ENCODE measurements at regions not wholly inside any gene's neighbourhood (a gene's known extent, or its start where the extent isn't known, plus 50 kb on each side); places are given as distances from the start of the nearest gene placed in this dataset.

DNA sequence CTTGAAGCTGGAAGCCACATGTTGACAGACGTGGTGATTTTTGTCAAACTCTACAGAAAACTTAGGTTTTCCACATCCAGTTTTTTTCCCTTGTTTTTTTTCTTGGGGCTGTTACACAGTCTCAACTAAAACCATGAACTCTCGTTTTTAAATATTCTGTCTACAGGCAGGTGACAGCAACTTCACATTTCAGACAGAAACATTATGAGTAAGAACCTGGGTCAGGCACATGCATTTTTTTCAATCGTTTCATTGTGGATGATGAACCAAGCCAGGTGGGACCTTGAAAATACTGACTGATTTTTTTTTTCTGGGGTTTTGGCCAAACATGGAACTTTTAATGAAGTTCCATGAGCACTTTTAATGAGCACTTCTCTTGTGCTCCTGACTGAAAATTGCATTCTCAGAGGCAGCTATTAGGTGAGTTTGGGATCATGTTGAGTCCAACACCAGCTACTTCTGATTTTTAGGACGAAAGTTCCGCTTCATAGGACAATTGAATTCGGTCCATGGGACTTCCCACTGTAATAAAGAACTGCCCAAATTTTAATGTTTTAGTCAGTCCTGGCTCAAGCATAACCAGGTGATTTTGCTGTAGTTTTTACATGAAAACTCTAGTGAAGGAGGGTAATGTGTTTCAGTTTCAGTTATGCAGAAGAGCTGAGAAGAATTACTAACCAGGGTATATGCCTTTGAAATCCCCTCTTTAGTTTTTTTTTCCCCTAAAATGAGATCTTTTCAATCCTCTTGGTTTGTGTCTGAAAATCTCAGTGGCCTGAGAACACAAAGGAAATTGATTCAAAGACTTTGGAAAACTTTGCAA lies 93.2 kb upstream of the ADAMTS16 start:
- no peak for DNase-seq (ENCODE audit: low read depth in 3 of 3)

DNA sequence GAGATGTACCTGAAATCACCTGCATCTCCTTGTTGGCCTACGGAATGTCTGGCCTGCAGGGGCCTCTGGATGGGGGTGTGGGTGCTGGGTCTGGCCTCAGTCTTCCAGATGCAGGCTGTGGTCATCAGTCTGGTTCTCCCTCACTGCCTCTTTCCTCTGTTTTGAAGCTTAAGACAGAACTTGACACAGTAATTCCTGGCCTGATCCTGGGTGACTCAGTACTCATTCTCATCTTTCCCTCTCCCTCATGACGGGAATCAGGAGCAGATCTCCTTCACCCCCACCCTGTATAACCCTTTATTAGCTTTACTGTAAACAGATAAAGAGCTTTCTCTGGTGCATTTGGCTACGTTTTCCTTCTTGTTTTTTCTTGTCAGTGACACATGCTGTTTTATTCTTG lies 89.3 kb upstream of the ADAMTS16 start:
- no peak for DNase-seq (ENCODE audit: low read depth in 3 of 3)

DNA sequence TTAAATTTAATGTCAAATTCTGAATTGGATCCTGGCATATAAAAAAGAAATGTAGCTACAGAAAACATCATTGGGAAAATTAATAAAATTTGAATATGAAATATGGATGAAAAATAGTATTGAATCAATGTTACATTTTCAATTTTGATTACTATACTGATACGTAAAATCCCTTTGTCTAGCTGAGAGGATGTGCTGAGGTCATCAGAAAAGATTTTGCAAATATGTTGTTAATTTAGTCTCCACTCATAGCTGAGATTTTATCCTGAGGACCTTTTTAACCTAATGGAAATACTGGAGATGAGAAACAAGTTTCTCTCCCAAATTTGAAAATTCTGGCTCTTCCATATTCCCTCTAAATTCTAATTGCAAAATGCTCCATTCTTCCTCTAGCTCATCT lies 84.4 kb upstream of the ADAMTS16 start:
- DNase-seq (ENCODE audit: low read depth in 3 of 3) = no peak

DNA sequence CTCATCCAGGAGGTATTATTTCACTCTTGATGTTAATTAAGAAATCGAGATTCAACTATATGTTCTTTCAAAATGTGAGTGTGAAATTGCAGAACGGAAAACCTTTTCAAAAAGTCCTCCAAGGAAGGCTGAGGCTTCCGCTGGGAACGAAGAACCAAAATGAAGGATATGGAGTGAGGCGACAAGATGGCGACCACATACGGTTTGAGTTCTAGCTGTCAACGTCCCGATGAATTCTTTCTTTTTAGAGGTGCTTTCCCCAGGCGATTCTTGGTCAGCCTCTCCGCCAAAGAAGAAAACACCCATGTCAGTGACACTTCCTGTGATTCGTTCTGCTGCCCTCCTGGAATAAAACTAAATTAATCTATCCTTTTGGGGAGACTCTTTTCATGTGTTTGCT lies 78.3 kb upstream of the ADAMTS16 start:
- no peak for DNase-seq (ENCODE audit: low read depth in 3 of 3)

DNA sequence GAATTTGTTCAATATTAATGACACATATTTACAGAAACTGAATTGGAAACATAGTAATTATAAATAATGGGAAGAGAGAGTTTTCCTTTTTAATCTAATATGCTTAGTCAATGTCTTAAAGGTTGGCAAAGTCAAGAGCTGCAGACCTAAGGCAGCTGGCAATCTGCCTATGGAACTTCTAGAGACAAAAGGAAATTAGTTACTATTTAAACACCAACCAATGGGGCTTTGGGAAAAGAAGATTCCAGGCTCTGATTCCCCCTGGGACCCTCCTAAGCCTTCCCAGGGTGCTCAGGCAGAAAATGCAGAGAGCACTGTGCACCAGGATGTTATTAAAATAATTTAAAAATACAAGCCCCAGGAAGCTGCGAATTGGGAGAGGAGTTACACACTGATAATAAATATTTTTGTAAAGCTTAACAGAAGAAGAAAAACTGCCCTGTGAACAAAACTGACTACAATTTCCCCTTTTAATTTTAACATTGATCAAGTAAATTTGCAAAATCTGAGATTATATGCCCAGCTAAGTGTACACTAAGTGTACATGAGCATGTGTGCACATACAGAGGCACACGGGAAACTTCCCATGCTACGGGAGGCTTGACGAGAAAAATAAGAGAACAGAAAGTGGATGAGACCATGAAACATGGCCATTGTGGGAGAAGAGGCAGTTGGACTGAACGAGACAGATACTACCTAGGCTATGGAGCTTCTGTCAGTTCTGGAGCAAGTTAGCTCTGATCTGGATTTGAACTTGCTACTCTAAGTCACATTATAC lies 77.4 kb upstream of the ADAMTS16 start:
- DNase-seq (ENCODE audit: low read depth in 3 of 3) = no peak

DNA sequence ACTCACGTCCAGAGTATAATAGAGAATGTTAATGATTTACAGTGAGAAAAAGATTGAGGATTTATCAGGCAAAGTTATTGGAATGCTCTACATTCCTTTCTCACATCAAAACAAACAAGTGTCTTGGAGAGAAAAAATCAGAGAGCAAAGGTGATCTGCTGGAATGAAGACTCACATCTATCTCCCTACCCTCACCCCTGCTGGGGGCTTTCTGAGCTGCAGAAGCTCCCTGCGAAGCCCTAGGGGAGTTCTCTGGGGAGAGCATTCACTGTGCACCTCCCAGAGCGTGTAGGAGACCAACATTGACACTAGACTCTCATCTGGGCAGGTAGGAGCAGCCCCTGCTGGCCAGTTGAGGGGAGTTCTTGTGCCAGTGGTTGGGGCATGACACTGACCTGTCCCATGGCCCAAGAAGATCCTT lies 76.6 kb upstream of the ADAMTS16 start:
- no peak for DNase-seq (ENCODE audit: low read depth in 3 of 3)

DNA sequence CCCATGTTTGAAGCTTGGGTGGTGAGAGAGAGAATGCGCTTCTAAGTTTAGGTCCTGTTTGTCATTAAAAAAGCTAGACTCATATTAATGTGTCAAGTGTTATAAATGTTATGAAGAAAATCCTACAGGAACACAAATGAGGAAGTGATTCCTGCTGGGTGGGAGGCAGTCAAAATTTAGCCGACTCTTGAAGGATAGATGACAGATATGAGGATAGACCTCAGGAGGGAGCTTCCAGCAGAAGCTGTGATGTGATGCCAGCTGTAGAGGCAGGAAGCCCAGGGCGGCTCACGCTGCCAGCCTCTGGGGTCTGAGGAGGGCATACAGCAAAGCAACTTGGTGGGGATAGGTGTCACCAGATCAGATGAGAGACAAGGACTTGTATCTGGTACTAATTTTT lies 74.7 kb upstream of the ADAMTS16 start:
- DNase-seq (ENCODE audit: low read depth in 3 of 3) = no peak

DNA sequence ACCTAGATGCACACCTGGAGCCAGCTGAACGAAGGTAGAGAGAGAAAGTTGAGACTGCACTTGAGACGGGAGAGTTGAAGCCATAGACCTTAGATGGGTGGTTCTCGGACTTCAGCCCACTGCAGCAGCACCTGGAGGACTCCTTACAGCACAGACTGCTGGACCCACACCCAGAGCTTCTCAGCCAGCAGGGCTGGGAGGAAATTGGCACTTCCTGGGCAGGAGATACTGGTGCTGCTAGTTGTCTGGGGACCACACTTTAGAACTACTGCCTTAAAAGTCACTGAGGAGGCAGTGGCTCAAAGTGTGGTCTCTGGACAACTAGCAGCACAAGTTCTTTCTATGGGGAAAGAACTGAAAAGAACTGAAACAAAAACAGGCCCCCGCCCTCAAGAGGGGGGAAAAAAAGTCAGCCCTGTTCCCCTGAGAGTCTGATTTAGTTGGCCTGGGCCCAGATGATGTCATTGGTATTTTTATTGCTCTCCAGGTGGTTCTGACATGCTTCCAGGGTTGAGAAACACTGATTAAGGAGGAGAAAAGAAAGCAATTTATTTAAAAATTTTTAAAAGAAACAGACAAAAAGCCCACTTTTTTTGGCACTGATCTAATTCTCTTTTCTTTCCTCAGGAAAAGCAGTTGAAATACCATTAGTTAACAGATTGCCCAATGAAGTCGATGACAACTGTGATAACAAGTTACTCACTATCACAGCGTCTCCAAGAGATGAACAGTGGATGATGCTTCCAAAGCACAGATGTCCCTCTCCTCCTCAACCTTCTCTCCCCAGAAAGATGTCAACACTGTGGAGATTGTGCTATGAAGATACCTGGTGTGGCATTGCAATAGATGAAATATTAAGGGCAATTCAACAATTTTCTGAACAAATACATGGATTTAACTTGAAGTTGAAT lies 73.6 kb upstream of the ADAMTS16 start:
- DNase-seq (ENCODE audit: low read depth in 3 of 3) = no peak

DNA sequence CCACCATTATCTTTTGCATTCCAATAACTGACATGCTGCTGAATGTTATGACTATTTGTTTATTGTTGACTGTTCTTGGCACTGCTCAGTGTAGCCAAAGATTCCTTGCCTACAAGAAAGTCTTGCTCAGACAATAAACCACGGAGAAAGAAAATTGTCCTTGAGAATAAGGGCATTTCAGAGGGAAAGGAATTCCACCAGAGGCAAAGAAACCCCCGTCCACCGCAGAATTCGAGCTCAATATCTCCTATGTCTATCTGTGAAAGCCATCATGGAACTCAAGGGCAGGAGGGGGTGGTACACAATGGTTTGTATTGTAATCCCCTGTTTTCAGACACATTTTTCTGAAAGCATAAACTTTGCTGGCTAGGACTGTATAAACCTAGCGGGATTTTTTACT lies 70.3 kb upstream of the ADAMTS16 start:
- no peak for DNase-seq (ENCODE audit: low read depth in 3 of 3)

DNA sequence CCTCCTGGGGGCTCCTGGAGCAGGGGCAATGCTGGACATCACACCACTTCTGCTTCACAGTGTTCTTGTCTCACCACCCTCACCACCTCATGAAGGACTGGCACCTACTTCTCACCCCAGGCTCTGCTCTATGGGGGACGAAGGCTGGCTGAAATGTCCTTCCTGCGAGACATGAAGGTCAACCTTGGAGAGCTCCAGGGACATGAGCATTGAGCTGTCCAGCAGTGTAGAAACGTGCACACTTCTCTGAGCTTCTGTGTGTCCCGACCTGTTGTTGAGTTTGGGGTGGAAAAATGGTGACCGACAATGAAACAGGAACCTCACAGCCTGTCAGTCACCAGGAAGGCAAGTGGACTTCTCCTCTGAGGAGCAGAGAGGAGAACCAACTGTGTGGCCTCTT lies 68.6 kb upstream of the ADAMTS16 start:
- no peak for DNase-seq (ENCODE audit: low read depth in 3 of 3)

DNA sequence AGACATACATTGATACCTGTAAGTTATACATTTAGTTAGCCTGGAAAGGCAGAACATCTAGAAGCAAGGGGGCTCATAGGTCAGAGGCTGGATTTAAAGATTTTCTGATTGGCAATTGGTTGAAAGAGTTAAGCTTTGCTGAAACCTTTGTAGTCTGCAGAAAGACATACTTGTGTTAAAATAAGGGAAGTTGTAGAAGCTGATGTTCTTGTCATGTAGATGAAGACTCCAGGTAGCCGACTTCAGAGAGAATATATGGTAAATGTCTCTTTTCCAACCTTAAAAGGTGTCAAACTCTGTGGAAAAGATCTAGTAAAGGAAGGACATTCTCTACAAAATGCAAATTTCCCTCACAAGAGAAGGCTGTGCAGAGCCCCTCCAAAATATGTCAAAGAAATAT lies 62.9 kb upstream of the ADAMTS16 start:
- DNase-seq (ENCODE audit: low read depth in 3 of 3) = no peak

DNA sequence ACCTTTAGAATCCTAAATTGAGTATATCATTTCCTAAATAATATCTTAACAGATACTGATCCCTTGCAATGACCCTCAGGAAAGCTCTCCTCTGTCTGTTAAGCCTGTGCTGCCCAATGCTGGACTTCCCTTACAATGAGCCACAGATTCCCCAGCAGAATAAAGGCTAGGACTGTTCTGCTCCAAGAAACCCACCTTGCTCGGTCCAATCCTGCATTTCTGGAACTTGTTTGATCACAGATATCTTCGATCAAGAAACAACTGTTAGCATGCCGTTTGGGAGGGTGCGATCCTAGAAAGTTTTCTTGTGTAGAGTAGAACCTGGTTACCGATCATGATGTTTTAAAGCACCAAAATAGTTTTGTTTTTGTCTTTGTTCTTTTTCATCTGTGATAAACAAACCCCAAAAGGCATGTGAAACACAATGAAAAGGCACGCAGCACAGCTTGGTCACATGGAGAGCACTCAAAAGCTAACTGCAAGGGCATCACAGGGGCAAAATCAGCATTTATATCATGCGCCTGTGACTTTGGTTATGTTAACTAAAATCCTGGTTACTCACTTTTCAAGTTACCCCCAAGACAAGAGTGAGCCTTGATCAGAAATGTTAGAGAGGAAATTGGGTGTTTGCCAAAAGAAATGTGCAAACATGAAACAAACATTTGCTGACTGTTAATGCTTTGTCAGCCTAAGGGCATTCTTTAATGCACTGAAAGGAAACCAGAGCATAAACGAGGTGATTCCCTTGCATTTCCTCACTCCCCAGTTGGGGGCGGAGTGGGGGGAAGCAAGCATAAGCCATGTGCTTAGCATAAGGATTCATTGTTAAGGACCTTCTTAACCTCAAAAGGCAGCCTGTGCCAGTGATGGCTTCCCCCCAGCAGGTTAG lies 61.9 kb upstream of the ADAMTS16 start:
- no peak for DNase-seq (ENCODE audit: low read depth in 3 of 3)

DNA sequence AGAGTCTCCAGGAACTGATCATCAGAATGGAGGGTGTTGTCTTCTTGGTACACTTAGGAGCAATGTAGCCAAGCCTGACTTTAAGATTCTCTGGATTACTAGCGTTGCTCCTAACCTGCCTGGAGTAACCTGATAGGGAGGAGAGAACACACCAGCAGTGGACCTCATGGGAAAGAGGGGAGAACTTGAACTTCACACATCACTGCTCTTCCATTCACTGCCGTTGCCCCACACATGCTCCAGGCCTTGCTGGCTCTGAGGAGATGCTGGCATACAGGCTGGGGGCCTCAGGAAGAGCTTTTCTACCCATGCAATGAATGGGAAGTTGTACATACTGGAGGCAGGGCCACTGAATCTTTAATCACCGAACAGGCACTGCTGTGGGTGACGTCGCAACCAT lies 60.3 kb upstream of the ADAMTS16 start:
- DNase-seq (ENCODE audit: low read depth in 3 of 3) = no peak

DNA sequence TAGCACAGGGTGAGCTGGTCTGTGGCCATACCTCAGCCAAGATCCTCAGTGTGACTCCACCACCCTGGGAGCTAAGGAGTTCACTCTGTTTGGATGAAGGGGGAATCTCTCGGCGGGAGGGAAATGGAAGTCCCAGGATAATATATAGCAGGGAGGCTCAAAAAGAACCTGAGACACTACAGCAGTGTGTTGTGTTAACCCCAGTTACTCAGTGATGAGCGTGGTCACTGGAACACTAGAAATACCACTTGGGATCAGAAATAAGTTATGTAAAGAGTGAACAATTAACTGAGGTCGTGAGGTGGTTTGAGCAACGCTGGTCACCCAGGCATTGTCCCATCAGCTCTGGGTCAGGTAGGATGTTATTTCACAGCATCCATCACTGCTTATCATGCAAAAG lies 59.3 kb upstream of the ADAMTS16 start:
- DNase-seq (ENCODE audit: low read depth in 3 of 3) = no peak

DNA sequence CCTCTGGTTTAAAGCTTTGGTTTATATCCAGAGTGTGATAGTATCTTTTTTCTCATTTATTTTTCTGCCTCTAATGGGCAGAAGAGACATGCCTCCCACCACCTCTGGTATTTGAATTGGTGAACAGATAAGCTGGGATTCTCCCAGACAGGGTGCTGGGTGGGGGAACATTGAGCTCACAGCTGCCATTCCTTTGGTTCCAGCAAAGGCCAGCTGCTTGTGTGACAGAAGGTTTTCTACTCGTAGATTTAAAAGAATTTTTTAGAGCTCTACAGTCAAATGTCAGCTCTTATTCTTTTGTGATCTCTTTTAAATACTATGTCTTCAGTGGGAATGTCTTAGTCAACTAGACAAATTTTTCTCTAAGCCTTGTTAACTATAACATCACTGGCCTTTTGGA lies 54.7 kb upstream of the ADAMTS16 start:
- DNase-seq (ENCODE audit: low read depth in 3 of 3) = no peak

DNA sequence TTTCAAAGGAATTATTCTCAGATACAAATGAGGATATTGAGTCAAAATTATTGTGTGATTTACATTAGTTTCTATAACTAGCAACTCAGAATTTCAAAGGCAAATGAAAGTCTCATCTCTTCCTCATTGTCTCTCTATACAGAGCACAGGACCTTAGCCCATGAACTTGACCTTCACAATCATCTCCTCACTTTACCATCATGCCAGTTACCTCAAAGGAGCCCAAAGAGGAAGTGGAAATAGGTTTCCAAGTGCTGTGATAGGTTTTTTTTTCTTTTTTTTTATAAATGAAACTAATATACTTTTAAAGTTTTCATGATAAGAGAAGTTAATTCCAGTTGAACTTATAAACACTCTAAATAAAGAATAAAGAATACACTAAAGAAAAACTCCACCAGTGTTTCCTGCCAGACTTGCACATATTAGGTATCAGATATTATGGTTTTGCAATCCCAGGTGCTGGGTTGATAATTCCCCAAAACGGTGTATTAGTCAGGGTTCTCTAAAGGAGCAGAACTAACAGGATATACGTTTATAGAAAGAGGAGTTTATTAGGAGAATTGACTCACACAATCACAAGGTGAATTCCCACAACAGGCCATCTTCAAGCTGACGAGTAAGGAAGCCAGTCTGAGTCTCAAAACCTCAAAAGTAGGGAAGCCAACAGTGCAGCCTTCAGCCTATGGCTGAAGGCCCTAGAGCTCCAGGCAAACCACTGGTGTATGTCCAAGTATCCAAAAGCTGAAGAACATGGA lies 50.1 kb upstream of the ADAMTS16 start:
- DNase-seq (ENCODE audit: low read depth in 3 of 3) = no peak

All from stimulated activated CD4-positive, alpha-beta T cell treated with anti-CD3 and anti-CD28 coated beads, TNF-alpha, amount 100 ng/mL, for 4 hours (primary cell).